HG02623 (cell line): ENCODE measurements at regions not wholly inside any gene's neighbourhood (a gene's known extent, or its start where the extent isn't known, plus 50 kb on each side); places are given as distances from the start of the nearest gene placed in this dataset.
"Not testable (repeated sequence)": the region's sequence is repeated elsewhere in the genome, so short reads cannot be mapped to it uniquely, and the experiment has no call there.

ENCODE experiments used
- ATAC-seq: cut with Tn5 transposase; IDR thresholded peaks from one replicate; pipeline ENCODE4 v1.9.1; 2021; ENCODE audit warnings: moderate library complexity; ENCODE audit not compliant: unreplicated experiment

- ATAC-seq, result no peak
Observed at GRCh38 chr12:124477107-124477915, 90.1 kb downstream of the NCOR2 start.

DNA sequence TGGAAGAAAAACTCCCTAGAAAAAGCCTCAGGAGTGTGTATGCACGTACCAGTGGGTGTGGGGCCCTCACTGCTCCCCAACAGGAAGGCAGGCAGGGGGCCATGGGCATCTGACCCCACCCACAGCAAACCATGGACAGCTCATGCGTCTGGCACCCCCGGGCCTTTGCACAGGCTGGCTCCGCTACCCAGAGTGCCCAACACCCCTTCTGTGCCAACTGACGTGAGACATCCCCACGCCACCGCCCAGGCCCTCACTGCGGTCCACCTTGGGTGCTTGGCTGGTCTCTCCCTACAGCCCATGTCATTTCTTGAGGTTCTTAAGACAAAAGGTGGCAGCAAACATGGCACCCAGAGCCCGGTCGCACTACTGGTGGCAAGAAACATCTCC is 91.4 kb downstream of the NCOR2 start:
- no peak for ATAC-seq

- no peak for ATAC-seq
Observed at GRCh38 chr12:124475295-124476010, 92.0 kb downstream of the NCOR2 start.

DNA sequence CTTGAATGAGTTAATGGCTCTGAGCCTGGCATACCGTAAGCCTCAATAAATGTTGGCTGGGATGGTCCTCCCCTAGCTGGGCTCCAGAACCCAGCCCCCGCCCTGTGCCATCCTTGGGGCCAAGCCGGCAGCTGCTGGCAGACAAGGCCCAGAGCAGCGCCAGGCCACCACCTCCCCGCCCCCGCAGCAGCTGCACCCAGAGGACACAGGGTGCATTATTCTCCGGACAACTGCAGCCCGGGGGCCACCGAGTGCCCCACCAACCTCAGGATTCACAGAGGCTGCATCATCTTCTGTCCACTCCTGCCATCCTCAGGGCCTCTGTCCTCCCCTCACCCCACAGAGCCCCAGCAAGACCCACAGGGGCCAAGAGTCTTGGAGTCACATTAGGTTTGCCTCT is 92.7 kb downstream of the NCOR2 start:
- ATAC-seq, result no peak

DNA sequence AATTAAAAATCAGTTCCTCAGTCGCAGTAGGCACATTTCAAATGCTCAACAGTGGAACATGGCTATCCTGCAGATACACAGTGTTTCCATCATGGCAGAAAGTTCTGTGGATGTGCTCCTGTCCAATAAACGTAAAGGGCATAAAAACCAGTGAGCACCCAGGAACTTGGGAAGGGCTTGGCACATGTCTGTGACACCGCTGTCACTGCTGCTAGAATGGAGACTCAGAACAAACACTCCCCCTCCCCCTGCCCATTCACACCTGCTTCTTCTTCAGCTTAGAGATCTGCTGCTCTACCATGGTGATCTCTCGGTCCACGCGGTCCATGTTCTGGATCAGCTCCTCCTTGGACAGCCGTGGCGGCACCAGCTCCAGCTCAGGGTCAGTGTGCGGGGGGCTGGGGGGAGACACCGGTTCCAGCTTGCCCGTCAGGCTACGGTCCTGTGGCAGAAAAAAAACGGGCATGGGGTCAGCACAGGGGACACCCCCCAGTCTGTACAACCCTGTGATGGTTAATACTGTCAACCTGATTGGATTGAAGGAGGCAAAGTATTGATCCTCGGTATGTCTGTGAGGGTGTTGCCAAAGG is 94.6 kb downstream of the NCOR2 start:
- ATAC-seq, result no peak

GRCh38 chr12:124471828-124472227 is 95.6 kb downstream of the NCOR2 start:
- ATAC-seq, result no peak

- ATAC-seq, result no peak
Observed at GRCh38 chr12:124470806-124471205, 96.6 kb downstream of the NCOR2 start.

- no peak for ATAC-seq
Observed at GRCh38 chr12:124470139-124470538, 97.3 kb downstream of the NCOR2 start.

DNA sequence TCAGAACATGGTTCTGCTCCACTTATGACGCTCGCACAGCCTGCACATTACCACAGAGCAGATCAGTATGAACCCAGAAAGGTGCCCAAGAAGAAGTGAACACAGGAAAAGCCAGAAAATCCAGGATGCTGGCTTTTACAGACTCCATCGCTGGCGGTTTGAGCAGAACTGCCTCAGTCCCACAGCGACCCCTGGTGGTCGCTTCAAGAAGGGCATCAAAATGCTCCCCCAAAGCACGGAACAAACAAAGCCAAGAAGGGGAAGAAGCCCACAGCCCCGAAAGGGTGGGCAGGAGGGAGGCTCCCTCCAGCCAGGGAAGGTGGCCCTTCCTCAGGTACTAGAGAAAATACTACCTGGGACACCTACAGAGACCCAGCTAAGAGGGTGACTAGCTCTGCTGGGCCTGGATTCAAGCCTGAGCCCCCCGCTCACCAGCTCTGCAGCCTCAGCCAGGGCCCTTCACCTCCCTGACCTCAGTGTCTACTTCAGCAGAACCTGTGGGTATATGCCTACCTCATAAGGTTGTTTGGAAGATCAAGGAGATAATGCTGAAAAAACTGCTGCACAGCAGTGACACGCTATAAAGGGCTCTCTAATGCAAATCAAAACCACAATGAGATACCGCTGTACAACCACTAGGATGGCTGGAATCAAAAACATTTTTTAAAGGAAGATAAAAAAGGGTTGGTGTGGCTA is 98.1 kb downstream of the NCOR2 start:
- ATAC-seq, result no peak

DNA sequence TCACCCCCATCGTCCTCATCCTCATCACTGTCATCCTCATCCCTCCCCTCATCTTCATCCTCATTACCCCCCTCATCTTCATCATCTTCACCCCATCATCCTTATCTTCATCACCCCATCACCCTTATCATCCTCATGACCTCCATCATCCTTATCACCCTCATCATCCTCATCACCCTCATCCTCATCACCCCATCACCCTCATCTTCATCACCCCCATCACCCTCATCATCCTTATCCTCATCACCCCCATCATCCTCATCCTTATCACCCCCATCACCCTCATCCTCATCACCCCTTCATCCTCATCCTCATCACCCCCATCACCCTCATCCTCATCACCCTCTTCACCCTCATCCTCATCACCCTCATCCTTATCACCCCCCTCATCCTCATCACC is 99.9 kb downstream of the NCOR2 start:
- ATAC-seq, result not testable (repeated sequence)

DNA sequence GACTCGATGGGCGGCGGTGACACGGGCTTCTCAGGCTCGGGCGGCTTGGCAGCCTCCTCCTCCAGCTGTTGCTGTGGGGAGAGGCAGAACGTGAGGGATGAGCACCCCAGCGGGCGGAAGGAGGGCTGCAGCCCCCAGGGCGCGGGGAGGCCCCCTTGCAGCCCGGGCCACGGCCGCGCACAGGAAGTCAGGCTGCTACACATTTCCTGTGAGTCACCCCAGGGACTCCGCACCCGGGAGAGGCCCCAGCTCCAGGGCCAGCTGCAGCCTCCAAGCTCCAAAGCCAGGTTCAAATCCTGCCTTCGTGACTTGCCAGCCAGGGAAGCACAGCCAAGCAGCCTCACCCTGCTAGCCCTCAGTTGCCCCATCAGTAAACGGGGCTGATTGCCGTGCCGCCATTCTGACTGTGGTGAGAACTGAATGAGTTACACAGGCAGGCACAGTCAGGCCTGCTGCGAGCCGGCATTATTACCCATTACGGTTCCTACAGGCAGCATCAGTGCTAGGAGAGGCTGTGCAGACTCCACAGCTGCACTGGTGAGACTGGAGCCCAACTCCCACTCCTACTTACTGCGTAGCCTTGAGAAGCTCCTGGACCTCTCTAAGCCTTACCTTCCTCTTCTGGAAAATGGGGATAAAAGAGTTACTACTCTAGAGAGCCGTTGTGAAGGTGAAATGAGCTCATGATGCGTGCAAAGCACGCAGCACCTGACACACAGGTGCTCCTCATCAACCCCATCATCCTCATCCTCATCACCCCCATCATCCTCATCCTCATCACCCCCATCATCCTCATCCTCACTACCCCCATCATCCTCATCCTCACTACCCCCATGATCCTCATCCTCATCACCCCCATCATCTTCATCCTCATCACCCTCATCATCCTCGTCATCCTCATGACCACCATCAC is 100.9 kb downstream of the NCOR2 start:
- ATAC-seq, result peak; percentile 87

DNA sequence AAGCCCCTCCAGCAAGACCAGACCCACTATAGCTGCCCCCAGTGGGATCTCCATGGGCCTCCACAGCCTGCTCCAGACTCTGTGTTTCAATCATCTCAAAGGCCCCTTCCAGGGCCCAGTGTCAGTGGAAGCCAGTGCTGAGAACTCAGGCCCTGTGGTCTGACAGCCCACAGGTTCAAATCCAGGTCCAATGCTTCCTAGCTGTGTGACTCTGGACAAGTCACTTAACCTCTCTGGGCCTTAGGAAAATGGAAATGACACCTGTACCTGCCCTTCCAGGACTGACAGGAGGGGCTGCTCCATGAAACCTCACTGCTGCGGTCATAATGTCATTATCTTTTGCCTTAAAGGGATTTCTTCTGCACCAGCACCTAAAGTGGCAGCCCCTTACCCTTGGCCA is 101.9 kb downstream of the NCOR2 start:
- ATAC-seq, result no peak

DNA sequence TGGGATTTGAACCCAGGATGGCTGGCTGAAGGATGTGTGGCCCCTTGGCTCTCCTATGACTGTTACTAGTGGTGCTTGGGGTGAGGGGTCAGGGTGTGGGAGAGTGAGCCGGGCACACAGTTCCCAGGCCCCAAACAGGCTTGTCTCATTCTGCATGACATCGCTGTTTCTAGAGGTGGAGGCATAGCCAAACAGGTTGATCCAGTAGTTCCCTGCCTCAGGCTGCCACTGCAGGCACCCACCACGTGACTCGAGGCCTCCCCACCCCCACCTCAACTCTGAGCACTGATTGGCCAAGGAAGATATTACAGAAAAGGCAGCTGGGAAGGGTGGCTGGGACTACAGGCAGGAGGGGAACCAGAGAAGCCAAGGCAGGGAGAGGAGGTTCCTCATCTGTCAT is 102.6 kb downstream of the NCOR2 start:
- ATAC-seq, result no peak

DNA sequence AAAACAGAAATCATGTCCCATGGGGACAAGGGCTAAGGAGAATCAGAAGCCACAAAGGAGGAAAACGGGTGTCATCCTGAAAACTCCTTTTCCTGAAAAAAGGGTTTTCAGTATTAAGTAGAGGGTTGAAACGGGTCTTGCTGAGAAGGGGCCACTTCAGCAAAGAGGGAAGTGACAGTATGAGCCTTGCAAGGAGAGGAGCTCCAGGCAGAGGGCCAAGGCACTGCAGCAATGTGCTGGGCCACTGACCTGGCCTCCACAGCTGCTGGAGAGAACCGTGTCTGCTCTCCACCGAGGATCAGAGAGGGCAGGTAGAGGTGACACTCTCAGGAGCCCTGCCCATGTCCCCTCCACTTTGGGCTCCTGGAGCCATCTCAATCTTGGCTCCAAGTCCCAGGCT is 103.3 kb downstream of the NCOR2 start:
- ATAC-seq, result no peak

GRCh38 chr12:124463341-124463921 is 104.0 kb downstream of the NCOR2 start:
- ATAC-seq, result no peak

GRCh38 chr12:124462750-124463149 is 104.7 kb downstream of the NCOR2 start:
- no peak for ATAC-seq

DNA sequence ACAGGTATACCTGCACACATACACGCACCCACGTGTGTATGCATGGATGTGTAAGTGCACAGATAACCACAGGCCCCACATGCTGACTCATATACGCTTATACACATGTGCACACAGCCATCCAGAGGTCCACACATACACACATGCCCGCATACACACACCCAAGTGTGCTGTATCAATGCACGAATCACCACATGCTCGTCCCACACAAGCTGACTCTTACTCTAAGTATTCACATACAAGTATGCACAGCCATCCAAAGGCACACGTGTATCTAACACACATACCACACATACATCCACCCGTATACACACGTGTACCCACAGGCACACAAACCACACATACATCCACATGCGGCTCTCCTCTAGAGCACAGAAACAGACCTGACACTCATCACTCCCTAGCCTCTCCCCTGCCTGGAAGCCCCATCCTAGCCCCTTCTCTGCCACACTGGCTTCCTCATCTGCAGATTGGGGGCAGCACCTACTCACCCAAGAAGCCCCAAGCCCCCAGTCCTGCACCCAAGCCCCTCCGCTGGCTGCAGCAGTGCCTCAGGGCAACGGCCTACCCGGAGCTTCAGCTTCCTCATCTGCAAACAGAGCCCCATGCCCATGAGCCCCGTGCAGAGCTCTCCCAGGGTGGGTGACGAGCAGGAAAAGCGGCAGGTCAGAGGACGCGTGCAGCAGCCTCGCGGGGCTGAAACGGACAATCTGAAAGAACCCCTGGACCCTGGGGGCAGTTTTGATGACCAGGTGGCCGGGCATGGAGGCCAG is 105.4 kb downstream of the NCOR2 start:
- ATAC-seq, result no peak

GRCh38 chr12:124461241-124461673 is 106.2 kb downstream of the NCOR2 start:
- no peak for ATAC-seq

DNA sequence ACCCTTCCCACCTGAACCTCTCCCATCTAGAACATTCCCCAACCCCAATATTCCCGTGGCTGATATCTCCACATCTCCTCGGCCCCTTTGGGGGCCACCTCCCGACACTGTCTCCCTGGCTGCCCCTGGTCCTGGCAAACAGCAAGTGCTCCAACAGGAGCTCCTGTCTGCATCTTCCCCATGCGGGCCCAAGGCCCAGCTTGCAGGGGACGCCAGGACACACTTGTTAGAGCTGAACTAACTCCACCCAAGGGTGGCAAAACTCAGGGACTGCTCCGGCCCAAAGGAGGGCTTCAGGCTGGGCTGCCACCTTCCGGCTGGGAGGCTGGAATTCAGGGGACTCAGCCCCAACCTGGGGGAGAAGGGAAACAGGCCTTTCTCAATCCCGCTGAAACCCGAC is 106.6 kb downstream of the NCOR2 start:
- ATAC-seq, result no peak
